ENCODE measurements at regions not wholly inside any gene's neighbourhood (a gene's known extent, or its start where the extent isn't known, plus 50 kb on each side); places are given as distances from the start of the nearest gene placed in this dataset.

DNA sequence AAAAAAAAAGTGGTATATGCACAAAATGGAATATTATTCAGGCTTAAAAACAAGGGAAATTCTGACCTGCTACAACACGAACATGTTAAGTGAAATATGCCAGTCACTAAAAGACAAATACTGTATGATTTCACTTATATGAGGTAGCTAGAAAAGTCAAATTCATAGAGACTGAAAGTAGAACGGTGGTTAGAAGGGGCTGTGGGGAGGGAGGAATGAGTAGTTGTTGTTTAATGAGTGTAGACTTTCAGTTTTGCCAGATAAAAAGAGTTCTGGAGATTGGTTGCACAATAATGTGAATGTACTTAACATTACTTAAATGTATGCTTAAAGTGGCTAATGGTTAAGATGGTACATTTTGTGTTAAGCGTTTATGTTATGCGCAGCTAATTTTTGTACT lies 79.5 kb upstream of the IL12B start:
- TF ChIP-seq EZH2phosphoT487 (IDR thresholded peaks at IDR 0.05; ENCODE audit: insufficient read depth, low read depth) (no peak), EZH2 (IDR thresholded peaks at IDR 0.05; ENCODE audit: insufficient read depth, poor library complexity, severe bottlenecking) (no peak)

All from GM23248 (cell line).